Spleen (tissue), 11 donors: ENCODE measurements at regions not wholly inside any gene's neighbourhood (a gene's known extent, or its start where the extent isn't known, plus 50 kb on each side); places are given as distances from the start of the nearest gene placed in this dataset.

ENCODE experiments used
- DNase-seq: peaks from one replicate; pipeline ENCODE4 v3.0.0-alpha.2; 2020
- H3K27ac ChIP-seq, 8 donors: fragments of 200-600 bp; sonication (generic) in 7 of 8; 1 replicate in 4 of 8; 2 replicates in 4 of 8; pipeline versions ENCODE4 v1.5.0 to v1.8.0; 2016 to 2021; ENCODE audit warnings: inconsistent platforms in 4 of 8, mild to moderate bottlenecking in 4 of 8, moderate library complexity in 1 of 8
- H3K27me3 ChIP-seq, 7 donors: fragments of 200-600 bp; sonication (generic) in 6 of 7; replicated peaks in 1 of 7; 1 replicate in 4 of 7; 2 replicates in 3 of 7; pipeline versions ENCODE4 v1.5.0 to v1.8.0; 2016 to 2021; ENCODE audit warnings: inconsistent platforms in 3 of 7, mild to moderate bottlenecking in 1 of 7
- H3K36me3 ChIP-seq, 6 donors: fragments of 200-600 bp; sonication (generic) in 5 of 6; 1 replicate in 4 of 6; 2 replicates in 2 of 6; pipeline versions ENCODE4 v1.5.0 to v1.8.0; 2016 to 2021; ENCODE audit warnings: inconsistent platforms in 2 of 6
- H3K4me1 ChIP-seq, 6 donors: fragments of 200-600 bp; sonication (generic) in 5 of 6; 1 replicate in 3 of 6; 2 replicates in 3 of 6; pipeline versions ENCODE4 v1.5.0 to v1.8.0; 2016 to 2021; ENCODE audit warnings: inconsistent platforms in 3 of 6
- H3K4me3 ChIP-seq, 8 donors: fragments of 200-600 bp; sonication (generic) in 7 of 8; 1 replicate in 4 of 8; 2 replicates in 4 of 8; pipeline versions ENCODE4 v1.5.0 to v1.8.0; 2016 to 2021; ENCODE audit warnings: inconsistent platforms in 4 of 8, mild to moderate bottlenecking in 4 of 8, moderate library complexity in 2 of 8
- H3K9me3 ChIP-seq, 8 donors: fragments of 200-600 bp; sonication (generic) in 7 of 8; 1 replicate in 4 of 8; 2 replicates in 4 of 8; pipeline versions ENCODE4 v1.5.0 to v1.8.0; 2016 to 2021; ENCODE audit warnings: inconsistent platforms in 4 of 8
- CTCF ChIP-seq, 11 experiments: fragments of 200-600 bp in 7 of 11; fragments of 450-650 bp in 4 of 11; sonication (generic) in 4 of 11; IDR thresholded peaks in 8 of 11; conservative IDR thresholded peaks in 3 of 11; 1 replicate in 7 of 11; 2 replicates in 4 of 11; pipeline versions ENCODE4 v1.4.0 to v1.8.0; 2016 to 2021; ENCODE audit warnings: antibody characterized with exemption in 11 of 11, inconsistent platforms in 4 of 11, mild to moderate bottlenecking in 1 of 11
- POLR2A ChIP-seq, 3 donors: fragments of 450-650 bp; IDR thresholded peaks; one replicate each; pipeline ENCODE4 v1.5.1; 2017; ENCODE audit warnings: antibody characterized with exemption in 3 of 3, mild to moderate bottlenecking in 1 of 3
- POLR2AphosphoS5 ChIP-seq, 3 donors: sonication (generic); formaldehyde crosslinking; IDR thresholded peaks; one replicate each; pipeline ENCODE4 v1.5.1; 2017; ENCODE audit warnings: antibody characterized with exemption in 3 of 3
- WGBS, 5 donors: extraction: QIAGEN DNeasy Blood & Tissue Kit in 3 of 5; methylation state at CpG; one replicate each; pipeline versions ENCODE4 v1.1.5 to v1.1.7; 2013 to 2018; 5-methylcytosine and 5-hydroxymethylcytosine counted together
- intact Hi-C: fragments of 100-400 bp; cut with DNase I; formaldehyde crosslinking; loops from one replicate; pipeline ENCODE4 v1.15.0; 2023; ENCODE audit warnings: low total_unique reads
- donor health status: healthy with polysubstance abuse.
- donor health status: DM: no; HTN: no; CAD: no; lungs with moderate emphysema.
- donor health status: DM: no; HTN: no; CAD: no.
- donor health status: Bipolar disorder and iron deficiency.
- donor health status: healthy.
- donor health status: DM: no; HTN: no; CAD: no.
- donor health status: DM: yes; HTN: yes; CAD: no.

- TF ChIP-seq POLR2A (IDR thresholded peaks at IDR 0.05) (no peak), CTCF (IDR thresholded peaks at IDR 0.05 in 8 of 11, conservative IDR thresholded peaks at IDR 0.05 in 3 of 11) (no peak), POLR2AphosphoS5 (IDR thresholded peaks at IDR 0.05) (no peak)
- Histone ChIP-seq H3K9me3 (peaks cover 0 to 20% (median 13%) of the 10 kb centered on the region in 8 donors), H3K27me3 (no peaks in the 10 kb centered on the region), H3K27ac (no peak overlapping the region), H3K4me3 (no peak overlapping the region), H3K36me3 (no peaks in the 10 kb centered on the region), H3K4me1 (no peaks in the 10 kb centered on the region)
- whole genome bisulfite sequencing, 5 donors: 89 to 96% (median 94%) methylated on average over 7 of the region's 7 CpGs
- no peak for DNase-seq
- intact Hi-C loops: no loop called here
These were observed 151.8 kb upstream of the KIT start for GRCh38 chr4:54505996-54506395.

DNA sequence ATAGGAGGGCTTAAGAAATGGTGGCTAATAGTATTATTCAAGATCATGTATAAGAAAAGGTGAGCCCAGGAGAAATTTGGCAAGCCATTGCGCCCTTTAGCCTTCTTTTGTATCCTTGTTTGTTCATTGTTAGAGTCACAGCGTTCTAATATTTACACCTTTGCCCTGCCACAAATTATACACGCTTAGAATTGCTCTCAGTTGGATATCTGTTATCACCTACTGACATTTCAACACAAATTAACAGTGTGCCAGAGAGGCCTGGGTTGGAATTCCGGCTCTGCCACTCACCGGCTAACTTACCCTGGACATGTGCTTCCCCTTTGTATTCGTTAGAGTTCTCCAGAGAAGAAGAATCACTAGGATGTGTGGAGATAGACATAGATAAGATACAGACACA is 148.7 kb upstream of the KIT start:
- TF ChIP-seq POLR2AphosphoS5 (IDR thresholded peaks at IDR 0.05): no peak
- no peak for TF ChIP-seq CTCF (IDR thresholded peaks at IDR 0.05 in 8 of 11, conservative IDR thresholded peaks at IDR 0.05 in 3 of 11)
- no peak for TF ChIP-seq POLR2A (IDR thresholded peaks at IDR 0.05)
- DNase-seq: no peak
- Histone ChIP-seq H3K27me3 (no peaks in the 10 kb centered on the region), H3K4me3 (no peak overlapping the region), H3K36me3 (no peaks in the 10 kb centered on the region), H3K27ac (no peak overlapping the region), H3K4me1 (no peaks in the 10 kb centered on the region), H3K9me3 (peaks cover 0 to 20% (median 13%) of the 10 kb centered on the region in 8 donors)
- intact Hi-C loops: no loop called here
- 83 to 97% (median 90%) methylated on average over 6 of the region's 6 CpGs for WGBS, 5 donors

GRCh38 chr4:54513204-54513603 is 144.6 kb upstream of the KIT start:
- H3K27me3 ChIP-seq: no peaks in the 10 kb centered on the region
- TF ChIP-seq CTCF (IDR thresholded peaks at IDR 0.05 in 8 of 11, conservative IDR thresholded peaks at IDR 0.05 in 3 of 11): no peak
- TF ChIP-seq POLR2A (IDR thresholded peaks at IDR 0.05): no peak
- TF ChIP-seq POLR2AphosphoS5 (IDR thresholded peaks at IDR 0.05): no peak
- H3K36me3 ChIP-seq: no peaks in the 10 kb centered on the region
- no peaks in the 10 kb centered on the region for H3K9me3 ChIP-seq
- WGBS, 5 donors: 53 to 77% (median 77%) methylated on average over 6 of the region's 6 CpGs
- no peak overlapping the region for H3K4me3 ChIP-seq
- H3K4me1 ChIP-seq: no peaks in the 10 kb centered on the region
- no peak for DNase-seq
- intact Hi-C loops: no loop called here
- no peak overlapping the region for H3K27ac ChIP-seq

DNA sequence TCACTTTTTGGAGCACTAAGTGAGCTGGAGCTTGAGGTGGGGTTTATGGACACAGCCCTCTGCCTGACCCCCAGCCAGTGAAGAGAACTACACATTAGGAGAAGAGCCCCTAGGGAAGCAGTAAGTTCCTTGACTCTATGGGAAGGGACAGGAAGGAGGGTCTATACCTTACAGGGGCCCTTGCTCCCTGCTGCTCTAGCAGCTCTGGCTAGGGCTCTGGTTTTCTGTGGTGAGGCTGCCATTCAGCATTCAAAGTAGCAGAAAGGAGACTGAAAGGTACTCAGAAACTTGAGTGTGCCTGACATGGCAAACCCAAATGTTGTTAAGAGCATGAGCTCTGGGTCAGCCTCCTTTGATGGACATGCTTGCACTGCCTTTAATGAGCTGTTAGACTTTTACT is 144.0 kb upstream of the KIT start:
- no peak for TF ChIP-seq POLR2AphosphoS5 (IDR thresholded peaks at IDR 0.05)
- TF ChIP-seq CTCF (IDR thresholded peaks at IDR 0.05 in 8 of 11, conservative IDR thresholded peaks at IDR 0.05 in 3 of 11): no peak
- TF ChIP-seq POLR2A (IDR thresholded peaks at IDR 0.05): no peak
- Histone ChIP-seq H3K4me1 (no peaks in the 10 kb centered on the region), H3K4me3 (no peak overlapping the region), H3K27me3 (no peaks in the 10 kb centered on the region), H3K9me3 (no peaks in the 10 kb centered on the region), H3K36me3 (no peaks in the 10 kb centered on the region), H3K27ac (no peak overlapping the region)
- no peak for DNase-seq
- intact Hi-C loops: no loop called here
